Fibroblast of villous mesenchyme (primary cell): ENCODE measurements at regions not wholly inside any gene's neighbourhood (a gene's known extent, or its start where the extent isn't known, plus 50 kb on each side); places are given as distances from the start of the nearest gene placed in this dataset.

Experiments used
- DNase-seq: peaks from one replicate; pipeline ENCODE4 v3.0.0-alpha.2; 2010; ENCODE audit warnings: low read depth
- H3K4me3 ChIP-seq: 2 replicates; pipeline ENCODE4 v1.5.1; 2011; ENCODE audit warnings: low read depth, mild to moderate bottlenecking, low read length
- CTCF ChIP-seq: IDR thresholded peaks from 2 replicates; pipeline ENCODE4 v1.5.1; 2012; ENCODE audit warnings: low read depth, mild to moderate bottlenecking, low read length; ENCODE audit not compliant: insufficient read depth

GRCh38 chr22:49492308-49492707 lies 335.4 kb downstream of the BRD1 start:
- no peak for TF ChIP-seq CTCF
- no peak for DNase-seq
- no peak overlapping the region for H3K4me3 ChIP-seq

- no peak for DNase-seq
- H3K4me3 ChIP-seq, result no peak overlapping the region
- TF ChIP-seq CTCF, result no peak
Observed at GRCh38 chr22:49491726-49492125, 335.9 kb downstream of the BRD1 start.

- H3K4me3 ChIP-seq, result no peak overlapping the region
- no peak for TF ChIP-seq CTCF
- DNase-seq, result no peak
Observed at GRCh38 chr22:49491221-49491635, 336.4 kb downstream of the BRD1 start.

GRCh38 chr22:49490692-49491091 lies 337.0 kb downstream of the BRD1 start:
- no peak for TF ChIP-seq CTCF
- no peak overlapping the region for H3K4me3 ChIP-seq
- no peak for DNase-seq

GRCh38 chr22:49489821-49490220 lies 337.9 kb downstream of the BRD1 start:
- no peak for TF ChIP-seq CTCF
- no peak for DNase-seq

GRCh38 chr22:49488943-49489342 lies 338.7 kb downstream of the BRD1 start:
- no peak for DNase-seq
- no peak for TF ChIP-seq CTCF
- H3K4me3 ChIP-seq, result no peak overlapping the region

More at GRCh38 chr22:49489821-49490220, 337.9 kb downstream of the BRD1 start:
- H3K4me3 ChIP-seq, result no peak overlapping the region

GRCh38 chr22:49487950-49488349 lies 339.7 kb downstream of the BRD1 start:
- TF ChIP-seq CTCF, result no peak
- no peak overlapping the region for H3K4me3 ChIP-seq
- no peak for DNase-seq
